HG03432 (cell line): ENCODE measurements at regions not wholly inside any gene's neighbourhood (a gene's known extent, or its start where the extent isn't known, plus 50 kb on each side); places are given as distances from the start of the nearest gene placed in this dataset.
"Not testable (repeated sequence)": the region's sequence is repeated elsewhere in the genome, so short reads cannot be mapped to it uniquely, and the experiment has no call there.

Experiments used
- ATAC-seq: cut with Tn5 transposase; IDR thresholded peaks from one replicate; pipeline ENCODE4 v1.9.1; 2021; ENCODE audit warnings: mild to moderate bottlenecking, moderate library complexity; ENCODE audit not compliant: unreplicated experiment

DNA sequence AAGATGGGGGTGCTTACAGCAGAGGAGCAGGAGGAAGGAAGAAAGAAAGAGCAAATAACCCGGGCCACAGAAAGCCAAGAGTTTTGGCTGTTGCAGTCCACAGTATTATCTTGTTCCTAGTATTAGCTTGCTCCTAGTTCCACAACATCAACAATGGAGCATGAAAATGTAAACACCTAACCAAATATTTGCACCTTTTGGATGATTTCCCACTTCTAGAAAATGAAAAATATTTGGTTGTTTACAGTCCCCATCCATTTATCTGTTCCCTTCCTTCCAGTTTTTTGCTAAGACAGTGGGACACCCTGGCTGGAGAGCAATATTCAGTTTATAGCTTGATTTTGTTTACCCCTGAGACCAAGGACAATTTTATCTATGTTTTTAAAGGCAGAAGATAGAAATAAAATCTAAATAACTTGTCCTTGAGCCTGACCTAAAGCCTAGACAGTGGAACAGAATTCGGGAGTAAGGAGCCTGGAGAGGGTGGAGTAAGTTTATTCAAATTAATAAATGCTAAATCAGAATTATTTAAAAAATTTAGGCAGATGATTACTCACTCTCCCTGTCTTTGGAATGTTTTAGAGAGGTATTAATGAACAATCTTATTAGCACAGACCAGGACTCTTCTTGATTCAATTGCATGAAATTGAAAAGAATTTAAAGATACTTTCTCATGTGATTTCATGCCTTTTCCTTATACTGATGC, 51.6 kb downstream of the RESF1 start:
- ATAC-seq: no peak

DNA sequence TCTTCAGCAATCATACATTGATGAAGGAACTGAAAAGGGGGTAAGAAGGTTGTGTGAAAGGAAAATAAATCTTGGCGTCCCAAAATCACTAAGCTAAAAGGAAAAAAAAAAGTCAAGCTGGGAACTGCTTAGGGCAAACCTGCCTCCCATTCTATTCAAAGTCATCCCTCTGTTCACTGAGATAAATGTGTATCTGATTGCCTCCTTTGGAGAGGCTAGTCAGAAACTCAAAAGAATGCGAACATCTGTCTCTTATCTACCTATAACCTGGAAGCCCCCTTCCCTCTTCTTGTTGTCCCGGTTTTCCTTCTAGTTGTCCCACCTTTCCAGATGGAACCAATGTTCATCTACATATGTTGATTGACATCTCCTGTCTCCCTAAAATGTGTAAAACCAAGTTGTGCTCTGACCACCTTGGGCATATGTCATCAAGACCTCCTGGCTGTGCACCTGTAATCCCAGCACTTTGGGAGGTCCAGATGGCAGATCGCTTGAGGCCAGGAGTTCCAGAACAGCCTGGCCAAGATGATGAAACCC, 53.1 kb downstream of the RESF1 start:
- no peak for ATAC-seq

DNA sequence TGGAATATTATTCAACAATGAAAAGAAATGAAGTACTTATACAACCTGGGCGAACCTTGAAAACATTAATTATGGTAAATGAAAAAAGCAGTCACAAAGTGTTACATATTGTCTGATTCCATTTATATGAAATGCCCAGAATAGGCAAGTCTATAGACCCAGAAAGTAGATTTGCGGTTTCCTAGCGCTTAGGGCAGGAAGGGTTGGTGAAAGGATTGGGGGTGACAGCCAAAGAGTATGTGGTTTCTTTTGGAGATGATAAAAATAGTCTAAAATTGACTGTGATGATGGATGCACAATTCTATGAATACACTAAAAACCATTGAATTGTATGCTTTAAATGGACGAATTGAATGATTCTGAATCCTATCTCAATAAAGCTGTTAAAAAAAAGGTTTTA, 55.8 kb downstream of the RESF1 start:
- ATAC-seq: no peak

DNA sequence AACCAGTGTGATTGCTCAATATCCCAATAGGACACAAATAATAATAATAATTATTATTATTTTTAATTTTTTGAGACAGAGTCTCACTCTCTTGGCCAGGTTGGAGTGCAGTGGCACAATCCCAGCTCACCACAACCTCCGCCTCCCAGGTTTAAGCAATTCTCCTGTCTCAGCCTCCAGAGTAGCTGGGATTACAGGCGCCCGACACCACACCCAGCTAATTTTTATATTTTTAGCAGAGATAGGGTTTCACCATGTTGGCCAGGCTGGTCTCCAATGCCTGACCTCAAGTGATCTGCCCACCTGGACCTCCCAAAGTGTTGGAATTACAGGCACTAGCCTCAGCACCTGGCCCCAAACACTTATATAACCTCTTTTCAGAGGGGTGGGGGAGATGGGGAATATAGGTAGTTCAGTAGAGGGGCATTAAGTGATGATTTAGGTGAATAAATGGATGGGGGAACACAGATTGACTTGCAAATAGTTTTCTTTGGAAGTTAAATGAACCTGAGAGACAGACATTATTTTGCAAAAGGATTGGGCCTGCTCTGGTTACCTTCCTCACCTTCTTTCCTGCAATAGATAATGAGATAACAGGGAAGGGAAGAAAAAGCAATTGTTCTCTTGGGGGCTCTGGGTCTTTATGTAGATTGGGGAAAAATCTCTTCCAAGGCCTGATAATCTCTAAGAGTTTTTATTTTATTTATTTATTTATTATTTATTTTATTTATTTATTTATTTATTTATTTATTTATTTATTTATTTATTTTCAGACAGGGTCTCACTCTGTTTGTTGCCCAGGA, 57.7 kb downstream of the RESF1 start:
- no peak for ATAC-seq

DNA sequence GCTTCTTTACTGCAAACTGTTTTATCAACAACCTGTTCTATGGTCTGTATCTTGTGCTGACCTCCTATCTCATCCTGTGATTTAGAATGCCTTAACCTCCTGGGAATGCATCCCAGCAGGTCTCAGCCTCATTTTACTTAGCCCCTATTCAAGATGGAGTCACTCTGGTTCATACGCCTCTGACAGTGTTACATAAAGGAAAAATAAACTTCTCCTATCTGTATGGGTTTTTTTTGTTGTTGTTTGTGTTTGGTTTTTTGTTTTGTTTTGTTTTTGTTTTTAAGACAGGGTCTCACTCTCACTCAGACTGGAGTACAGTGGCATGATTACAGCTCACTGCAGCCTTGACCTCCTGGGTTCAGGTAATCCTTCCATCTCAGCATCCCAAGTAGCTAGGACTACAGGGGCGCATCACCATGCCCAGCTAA, 62.1 kb downstream of the RESF1 start:
- no peak for ATAC-seq

DNA sequence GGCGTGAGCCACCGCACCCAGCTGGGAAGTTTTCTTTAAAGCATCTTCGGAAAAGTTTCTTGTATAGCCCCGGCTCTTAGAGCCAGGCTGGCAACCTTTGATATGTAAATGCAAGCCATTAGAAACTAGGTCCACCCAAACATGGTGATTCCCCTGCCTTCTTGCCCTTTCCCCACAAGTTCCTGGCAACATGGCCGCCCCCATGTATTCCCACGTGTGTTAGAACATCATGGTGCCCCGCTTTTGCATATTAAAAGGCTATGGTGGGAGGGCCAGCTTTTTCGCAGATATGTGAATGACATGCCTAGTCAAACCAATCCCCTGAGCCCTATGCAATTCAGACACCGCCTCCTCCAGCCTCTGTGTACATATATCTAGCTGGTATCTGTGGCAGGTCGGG, 63.2 kb downstream of the RESF1 start:
- ATAC-seq: not testable (repeated sequence)

DNA sequence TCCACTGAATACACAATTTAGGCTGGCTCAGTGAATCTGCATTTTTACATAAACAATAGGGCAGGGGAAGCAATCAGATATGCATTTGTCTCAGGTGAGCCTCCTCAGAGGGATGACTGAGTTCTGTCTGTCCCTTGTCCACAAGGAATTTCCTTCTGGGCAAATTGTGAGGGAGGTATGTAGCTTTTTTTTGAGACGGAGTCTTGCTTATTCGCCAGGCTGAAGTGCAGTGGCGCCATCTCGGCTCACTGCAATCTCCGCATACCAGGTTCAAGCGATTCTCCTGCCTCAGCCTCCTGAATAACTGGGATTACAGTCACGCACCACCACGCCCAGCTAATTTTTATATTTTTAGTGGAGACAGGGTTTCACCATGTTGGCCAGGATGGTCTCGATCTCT, 64.6 kb downstream of the RESF1 start:
- not testable (repeated sequence) for ATAC-seq

DNA sequence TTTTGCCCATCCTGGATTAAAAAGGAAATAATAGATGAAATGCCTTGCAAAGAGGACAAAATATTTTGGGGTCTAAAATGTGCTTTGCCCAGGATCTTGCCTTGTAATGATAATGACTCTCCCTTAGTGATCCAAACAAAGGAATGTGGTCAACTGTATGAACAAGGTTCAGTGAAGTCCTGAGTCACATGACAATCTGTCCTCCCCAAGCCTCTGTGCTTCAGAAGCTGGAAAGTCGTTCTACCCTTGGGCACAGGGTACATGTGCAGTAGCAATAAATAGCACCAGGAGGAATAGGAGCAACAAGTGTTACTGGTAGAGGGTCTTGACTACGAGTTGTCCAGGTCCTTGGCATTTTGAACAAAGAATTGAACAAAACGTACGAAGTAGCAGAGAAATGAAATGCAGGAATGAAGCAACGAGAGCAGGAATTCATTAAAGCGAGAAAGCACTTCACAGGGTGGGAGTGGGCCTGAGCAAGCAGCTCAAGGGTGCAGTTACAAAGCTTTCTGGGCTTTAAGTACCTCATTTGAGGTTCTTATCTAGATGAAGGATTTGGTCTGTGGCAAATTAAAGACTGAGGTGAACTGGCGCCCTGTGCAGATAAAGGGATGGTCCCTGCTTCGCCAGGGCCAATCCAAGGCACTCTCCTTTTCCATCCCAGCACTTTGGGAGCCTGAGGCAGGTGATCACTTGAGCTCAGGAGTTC, 65.8 kb downstream of the RESF1 start:
- no peak for ATAC-seq

DNA sequence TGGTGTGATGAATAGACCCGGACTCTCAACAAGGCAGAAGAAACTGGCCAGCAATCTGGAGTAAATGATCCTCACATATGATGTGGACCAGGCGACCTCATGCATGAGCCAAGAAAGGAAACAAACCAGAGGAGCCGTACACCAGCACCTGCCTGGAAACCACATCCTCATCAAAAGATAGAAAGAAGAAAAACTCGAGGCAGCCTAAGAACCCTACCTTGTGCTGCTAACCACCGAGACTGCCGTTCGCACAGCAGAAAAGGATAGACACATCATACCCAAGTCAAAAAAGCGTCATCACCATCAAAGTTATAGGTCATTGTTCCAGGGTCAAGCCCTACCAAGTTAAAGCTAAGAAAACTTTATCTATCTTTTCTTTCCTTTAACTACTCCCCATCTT, 66.7 kb downstream of the RESF1 start:
- ATAC-seq: peak; percentile 74

DNA sequence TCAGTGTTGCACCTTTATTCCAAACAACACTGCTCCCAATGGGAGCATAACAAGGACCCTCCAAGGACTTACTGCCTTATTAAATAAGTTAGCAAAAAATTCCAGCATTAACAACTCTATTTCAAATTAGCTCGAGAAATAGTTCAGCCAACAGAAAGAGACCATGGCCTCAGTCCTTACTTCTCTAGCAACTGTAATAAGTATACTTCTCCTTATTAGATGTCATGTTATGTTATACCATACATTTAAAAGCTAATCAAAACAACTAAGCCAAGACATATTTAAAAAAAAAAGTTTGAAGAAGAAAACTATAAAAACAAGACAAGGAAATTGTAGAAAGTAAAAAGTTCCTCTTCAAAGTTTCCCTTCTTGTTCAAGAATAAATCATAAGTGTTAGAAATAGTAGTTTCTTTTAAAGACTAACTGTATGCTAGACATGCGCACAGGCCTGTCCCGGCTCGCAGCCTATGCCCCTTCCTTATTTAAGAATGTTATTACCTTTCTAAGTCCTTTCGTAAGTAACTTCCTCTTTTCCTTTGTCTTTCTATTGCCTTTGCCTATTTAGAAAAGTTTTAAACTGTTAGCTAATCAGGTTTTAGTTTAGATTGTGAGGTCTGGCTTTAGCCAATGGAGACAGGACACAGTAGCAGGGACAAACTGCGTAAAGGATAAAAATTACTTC, 68.6 kb downstream of the RESF1 start:
- no peak for ATAC-seq

DNA sequence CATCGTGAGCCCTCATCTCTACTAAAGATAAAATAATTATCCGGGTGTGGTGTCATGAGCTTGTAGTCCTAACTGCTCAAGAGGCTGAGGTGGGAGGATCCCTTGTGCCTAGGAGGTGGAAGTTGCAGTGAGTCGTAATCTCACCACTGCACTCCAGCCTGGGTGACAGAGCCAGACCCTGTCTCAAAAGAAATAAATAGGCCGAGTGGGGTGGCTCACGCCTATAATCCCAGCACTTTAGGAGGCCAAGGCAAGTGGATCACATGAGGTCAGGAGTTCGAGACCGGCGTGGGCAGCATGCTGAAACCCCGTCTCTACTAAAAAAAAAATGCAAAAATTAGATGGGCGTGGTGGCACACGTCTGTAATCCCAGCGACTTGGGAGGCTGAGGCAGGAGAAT, 70.9 kb downstream of the RESF1 start:
- no peak for ATAC-seq

DNA sequence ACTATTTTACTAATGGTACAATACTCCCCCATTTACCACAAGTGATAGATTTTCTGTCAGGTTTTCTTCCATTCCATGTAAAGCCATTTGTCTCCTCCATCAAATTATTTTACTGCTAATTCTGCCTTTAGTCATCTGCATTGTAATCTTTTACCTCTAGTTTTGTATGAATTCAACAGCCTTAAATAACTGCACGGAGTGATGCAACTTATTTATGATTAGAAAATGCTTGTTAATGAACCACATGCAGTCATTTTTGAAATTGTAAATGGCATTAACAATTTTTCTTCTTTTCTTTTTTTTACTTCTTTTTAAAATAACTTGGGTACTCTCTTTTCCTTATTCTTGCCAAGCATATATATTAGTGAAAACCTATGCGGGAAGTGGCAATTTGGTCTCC, 71.5 kb downstream of the RESF1 start:
- no peak for ATAC-seq

DNA sequence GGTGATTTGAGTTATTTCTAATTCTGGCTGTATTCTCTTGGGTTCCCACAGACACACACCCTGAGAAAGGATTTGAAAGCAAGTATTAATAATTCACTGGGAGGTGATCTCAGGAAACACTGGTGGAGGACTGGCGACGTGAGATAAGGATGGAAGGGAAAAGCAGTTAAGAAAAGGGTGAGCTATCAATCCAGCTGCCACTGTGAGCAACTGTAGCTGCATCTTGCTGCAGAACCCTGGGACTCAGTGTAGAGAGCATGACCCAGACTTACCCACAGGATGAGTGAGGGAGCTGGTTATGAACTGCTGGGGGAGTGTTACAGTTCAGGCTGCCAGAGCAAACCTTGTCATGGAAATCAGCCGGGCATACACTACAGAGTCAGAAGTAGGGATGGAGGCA, 71.9 kb downstream of the RESF1 start:
- no peak for ATAC-seq

DNA sequence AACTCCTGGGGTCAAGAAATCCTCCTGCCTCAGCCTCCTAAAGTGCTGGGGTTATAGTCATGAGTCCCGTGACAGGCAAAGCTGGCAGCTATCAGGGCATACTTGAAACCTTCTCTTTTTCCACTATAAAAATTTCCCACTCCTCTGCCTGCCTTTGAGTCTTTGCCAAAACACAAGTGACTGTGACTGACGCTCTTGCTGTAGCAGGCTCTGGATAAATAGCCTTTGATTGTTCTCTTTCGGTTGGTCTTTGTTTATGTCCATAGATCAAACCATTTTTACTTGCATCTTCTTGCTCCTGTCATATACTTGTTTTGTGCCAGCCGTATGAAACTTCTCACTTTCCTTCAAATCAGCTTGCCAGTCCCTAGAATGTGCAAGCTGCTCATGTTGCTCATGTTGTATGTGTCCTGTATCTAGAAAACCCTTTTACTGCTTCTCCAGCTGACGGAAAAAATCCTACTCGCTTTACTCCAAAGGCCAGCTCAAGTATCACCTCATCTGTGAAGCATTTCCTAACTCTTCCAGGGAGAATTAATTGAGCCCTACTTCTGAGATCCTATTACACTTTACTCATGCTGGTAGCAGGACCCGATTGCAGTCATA, 73.1 kb downstream of the RESF1 start:
- no peak for ATAC-seq

DNA sequence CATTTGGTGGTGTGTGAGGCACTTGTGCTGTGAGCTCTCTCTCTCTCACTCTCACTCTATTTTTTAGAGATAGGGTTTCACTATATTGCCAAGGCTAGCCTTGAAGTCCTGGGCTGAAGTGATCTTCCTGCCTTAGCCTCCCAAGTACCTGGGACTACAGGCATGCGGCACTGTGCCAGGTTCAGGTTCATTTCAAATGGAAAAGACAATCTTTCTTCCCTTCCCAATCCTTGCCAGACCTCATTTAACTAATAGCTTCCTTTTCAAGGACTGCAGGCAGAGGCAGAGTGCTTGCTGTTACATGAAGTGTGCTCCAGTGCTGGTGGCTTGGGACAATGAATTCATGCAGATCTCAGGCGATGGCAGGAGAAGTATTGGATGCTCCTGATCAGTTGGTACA, 73.2 kb upstream of the BICD1 start:
- no peak for ATAC-seq

DNA sequence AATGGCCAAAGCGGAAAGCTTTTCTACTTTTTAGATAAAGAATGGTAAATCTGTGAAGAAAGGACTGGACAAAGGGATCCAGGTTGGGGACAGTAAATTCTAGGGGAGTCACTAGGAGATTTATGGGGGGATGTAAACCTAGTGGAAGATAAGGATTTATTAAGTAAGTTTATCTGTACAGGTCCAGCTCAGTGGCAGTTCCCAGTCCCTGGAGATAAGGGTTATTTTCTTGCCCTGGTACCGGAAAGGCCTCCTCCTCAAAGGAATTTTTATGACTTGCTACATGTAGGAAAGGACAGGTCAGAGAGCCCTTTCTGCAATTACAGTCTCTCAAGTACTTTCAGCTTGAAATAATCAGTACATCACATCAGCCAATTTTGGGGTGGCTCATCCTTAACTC, 72.6 kb upstream of the BICD1 start:
- no peak for ATAC-seq

DNA sequence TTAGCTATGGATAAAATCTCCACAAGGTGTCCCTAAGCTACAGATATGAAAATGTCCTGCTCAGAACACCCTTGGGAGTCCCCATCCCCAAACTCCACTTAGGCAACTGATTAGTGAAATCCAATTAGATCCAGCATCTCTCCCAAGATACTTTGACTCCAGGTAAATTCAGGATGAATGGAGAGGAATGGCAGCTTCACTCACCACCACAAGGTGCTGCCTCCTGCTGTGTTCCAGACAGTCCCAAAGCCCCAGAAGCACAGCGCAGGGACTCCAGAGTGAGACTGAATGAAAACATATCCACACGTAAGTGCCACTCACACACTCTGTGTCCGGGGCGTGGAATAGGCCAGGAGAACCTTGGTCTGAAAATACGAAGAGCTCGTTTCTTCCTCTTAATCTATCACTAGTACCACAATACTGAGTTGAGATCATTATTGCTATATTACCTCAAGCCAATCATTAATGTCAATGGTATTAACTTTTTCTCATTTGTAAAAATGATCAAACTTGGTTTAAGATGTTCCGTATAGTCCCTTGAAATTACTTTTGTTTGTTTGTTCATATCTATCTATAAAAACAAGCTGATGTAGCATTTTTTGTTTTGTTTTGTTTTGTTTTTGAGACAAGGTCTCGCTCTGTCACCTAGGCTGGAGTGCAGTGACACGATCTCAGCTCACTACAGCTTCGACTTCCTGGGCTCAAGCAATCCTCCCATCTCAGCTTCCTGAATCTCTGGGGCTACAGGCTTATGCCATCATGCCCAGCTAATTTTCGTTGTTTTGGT, 70.0 kb upstream of the BICD1 start:
- no peak for ATAC-seq

DNA sequence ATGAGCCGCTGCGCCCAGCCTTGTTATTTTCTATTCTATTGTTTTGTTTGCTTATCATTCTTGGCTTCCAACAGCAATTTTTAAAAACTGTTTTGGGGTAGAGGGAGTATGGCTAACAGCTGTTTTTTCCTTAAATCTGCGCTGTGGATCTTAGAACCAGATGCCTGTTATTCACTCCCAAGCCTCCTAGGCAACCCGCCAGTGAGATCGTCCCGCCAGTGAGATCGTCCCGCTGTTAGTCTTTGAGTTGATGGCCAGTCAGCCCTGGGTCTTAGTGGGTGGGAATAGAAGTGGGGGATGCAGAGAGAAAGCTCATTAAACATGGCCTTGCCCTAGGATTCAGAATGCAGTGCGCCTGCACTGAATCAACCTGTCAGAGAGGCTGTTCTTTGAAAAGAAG, 67.3 kb upstream of the BICD1 start:
- ATAC-seq: no peak

DNA sequence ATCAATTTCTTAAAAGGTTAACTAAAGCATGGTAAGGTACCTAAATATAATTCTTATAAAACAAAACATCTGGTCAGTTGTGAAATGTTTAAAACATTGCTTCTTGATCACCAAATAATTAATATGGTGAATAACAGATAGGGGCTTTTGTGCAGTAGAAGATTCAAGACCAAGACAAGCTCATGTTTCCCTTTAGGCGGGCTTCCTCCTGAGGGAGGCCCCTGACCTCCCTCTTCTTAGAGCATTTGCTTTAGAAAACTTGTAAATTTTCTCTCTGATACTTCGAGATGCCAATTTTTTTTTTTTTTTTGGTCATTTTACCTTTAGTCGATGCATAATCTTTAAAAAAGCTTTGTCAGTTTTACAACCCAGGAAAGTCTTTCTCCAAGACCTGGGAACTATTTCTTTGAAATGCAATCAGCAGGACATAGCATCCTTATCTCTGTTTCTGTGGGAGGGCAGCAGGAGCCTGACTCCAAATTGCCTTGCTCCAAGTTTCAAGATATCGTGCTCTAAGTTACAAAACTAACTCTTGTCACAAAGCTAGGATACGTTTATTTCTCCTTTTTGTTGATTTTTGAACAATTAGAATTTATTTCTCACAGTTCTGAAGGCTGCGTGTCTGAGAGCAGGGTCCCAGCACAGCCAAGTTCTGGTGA, 66.6 kb upstream of the BICD1 start:
- ATAC-seq: no peak
